GM12878 (cell line): ENCODE measurements at regions not wholly inside any gene's neighbourhood (a gene's known extent, or its start where the extent isn't known, plus 50 kb on each side); places are given as distances from the start of the nearest gene placed in this dataset.

Experiments
- ATAC-seq: fragments of 200-7000 bp; cut with Tn5 transposase; 3 replicates; pipeline ENCODE4 v1.9.1; 2020; ENCODE audit warnings: mild to moderate bottlenecking, moderate library complexity
- BruUV-seq: library from RNA; stranded (reverse); fragments of 400-500 nt; replicated peaks from 2 replicates; lab custom pipeline; 2021; lab: Mats Ljungman, UMichigan
- CTCF ChIA-PET: fragments of 300-600 bp; sonication (Branson Sonifier 250); formaldehyde crosslinking; extraction: SDS; loops from one replicate; lab custom pipeline; 2021; ENCODE audit warnings: inconsistent platforms; lab: Yijun Ruan, JAX
- POLR2A ChIA-PET: fragments of 350-600 bp; formaldehyde crosslinking; extraction: SDS; loops from one replicate; lab custom pipeline; 2021; ENCODE audit warnings: inconsistent platforms; lab: Charles Lee
- RAD21 ChIA-PET: fragments of 300-600 bp; sonication (Branson Sonifier 250); formaldehyde crosslinking; loops from one replicate; lab custom pipeline; 2023; ENCODE audit warnings: antibody characterized with exemption; ENCODE audit not compliant: unreplicated experiment; lab: Charles Lee
- SMC1A ChIA-PET: fragments of 300-600 bp; sonication (Branson Sonifier 250); formaldehyde crosslinking; loops from one replicate; lab custom pipeline; 2023; ENCODE audit not compliant: unreplicated experiment, uncharacterized antibody; lab: Charles Lee
- DNase-seq: peaks from one replicate; pipeline ENCODE4 v3.0.0-alpha.2; 2011; ENCODE audit warnings: low read depth, low spot score
- FAIRE-seq: peaks from 3 replicates; lab custom pipeline; 2011; peaks lifted over from hg19 to GRCh38; lab: Jason Lieb, UNC
- H2AFZ ChIP-seq: 2 replicates; pipeline ENCODE4 v1.6.0; 2011; ENCODE audit warnings: low read depth, low read length, control low read depth; ENCODE audit not compliant: control insufficient read depth
- H3K27ac ChIP-seq: 2 replicates; pipeline ENCODE4 v1.5.1; 2011; ENCODE audit warnings: control low read depth; ENCODE audit not compliant: control insufficient read depth, insufficient read depth
- H3K27me3 ChIP-seq, 2 experiments: replicated peaks in 1 of 2; 2 replicates each; pipeline versions ENCODE4 v1.6.0 to v1.6.1; 2011; ENCODE audit warnings: low read length in 1 of 2; ENCODE audit not compliant: control insufficient read depth in 2 of 2, insufficient read depth in 2 of 2
- H3K36me3 ChIP-seq, 2 experiments: 2 replicates each; pipeline ENCODE4 v1.5.1; 2011; ENCODE audit warnings: low read length in 1 of 2; ENCODE audit not compliant: control insufficient read depth in 2 of 2, insufficient read depth in 2 of 2
- H3K4me1 ChIP-seq: 2 replicates; pipeline ENCODE4 v1.6.1; 2011; ENCODE audit warnings: mild to moderate bottlenecking, low read length, moderate library complexity, mixed read lengths; ENCODE audit not compliant: control insufficient read depth, insufficient read depth
- H3K4me2 ChIP-seq: 2 replicates; pipeline ENCODE4 v1.6.0; 2011; ENCODE audit warnings: control low read depth; ENCODE audit not compliant: control insufficient read depth, insufficient read depth
- H3K4me3 ChIP-seq: fragments of 200-600 bp; sonication (generic); 2 replicates; pipeline ENCODE4 v1.5.1; 2016
- H3K79me2 ChIP-seq: 2 replicates; pipeline ENCODE4 v1.6.0; 2011; ENCODE audit warnings: low read length; ENCODE audit not compliant: control insufficient read depth, insufficient read depth
- H3K9ac ChIP-seq: 2 replicates; pipeline ENCODE4 v1.8.0; 2011; ENCODE audit warnings: low read length, control low read depth, mixed read lengths; ENCODE audit not compliant: control insufficient read depth, insufficient read depth
- H3K9me3 ChIP-seq: replicated peaks from 3 replicates; pipeline ENCODE4 v1.5.1; 2011; ENCODE audit warnings: mild to moderate bottlenecking, low read length; ENCODE audit not compliant: control insufficient read depth, insufficient read depth
- H4K20me1 ChIP-seq: 2 replicates; pipeline ENCODE4 v1.6.0; 2011; ENCODE audit not compliant: control insufficient read depth, insufficient read depth
- ASH2L ChIP-seq: fragments of 300-600, 200-600 bp; sonication (generic); IDR thresholded peaks from 2 replicates; pipeline ENCODE4 v1.6.1; 2017; ENCODE audit warnings: low read depth, mild to moderate bottlenecking, borderline replicate concordance
- EED ChIP-seq: sonication (generic); IDR thresholded peaks from 2 replicates; pipeline ENCODE4 v1.6.1; 2016; ENCODE audit warnings: antibody characterized with exemption, low read depth
- ETV6 ChIP-seq, 2 experiments: fragments of 450-650 bp in 1 of 2; IDR thresholded peaks in 1 of 2; conservative IDR thresholded peaks in 1 of 2; 2 replicates each; pipeline ENCODE4 v1.6.1; 2014; ENCODE audit warnings: antibody characterized with exemption in 1 of 2, borderline replicate concordance in 1 of 2, low read depth in 1 of 2, mild to moderate bottlenecking in 1 of 2, moderate library complexity in 1 of 2
- MYB ChIP-seq: fragments of 150-350 bp; IDR thresholded peaks from 2 replicates; pipeline ENCODE4 v1.6.1; 2014; ENCODE audit warnings: mild to moderate bottlenecking, low read depth, low read length, borderline replicate concordance
- NR2F1 ChIP-seq: fragments of 450-650 bp; conservative IDR thresholded peaks from 2 replicates; pipeline ENCODE4 v1.6.1; 2017; ENCODE audit warnings: mild to moderate bottlenecking
- SIX5 ChIP-seq: IDR thresholded peaks from 2 replicates; pipeline ENCODE4 v1.6.1; 2011; ENCODE audit warnings: mild to moderate bottlenecking, low read depth, low read length, moderate library complexity; ENCODE audit not compliant: severe bottlenecking
- SMARCA5 ChIP-seq: fragments of 450-650 bp; IDR thresholded peaks from 2 replicates; pipeline ENCODE4 v1.6.1; 2017; ENCODE audit warnings: mild to moderate bottlenecking
- SUPT20H ChIP-seq: IDR thresholded peaks from 2 replicates; pipeline ENCODE4 v1.6.1; 2011; ENCODE audit warnings: low read depth, mild to moderate bottlenecking, low read length, moderate library complexity, borderline replicate concordance; ENCODE audit not compliant: control insufficient read depth
- SUZ12 ChIP-seq: fragments of 200-600 bp; sonication (generic); IDR thresholded peaks from one replicate; pipeline ENCODE4 v1.6.1; 2018; ENCODE audit warnings: antibody characterized with exemption, mild to moderate bottlenecking; ENCODE audit not compliant: unreplicated experiment
- WRNIP1 ChIP-seq: IDR thresholded peaks from 2 replicates; pipeline ENCODE4 v1.6.1; 2011; ENCODE audit warnings: low read depth, low read length, improper control_type of control experiment, borderline replicate concordance
- ZNF207 ChIP-seq: fragments of 450-650 bp; IDR thresholded peaks from 2 replicates; pipeline ENCODE4 v1.6.1; 2014; ENCODE audit warnings: antibody characterized with exemption, mild to moderate bottlenecking, borderline replicate concordance
- WGBS: methylation state at CpG from one replicate; pipeline ENCODE4 v1.1.6; 2016; ENCODE audit warnings: low lambda C conversion rate; ENCODE audit not compliant: insufficient replicate concordance, insufficient coverage; ENCODE audit errors: missing lambda C conversion rate; 5-methylcytosine and 5-hydroxymethylcytosine counted together
- in situ Hi-C: fragments of 300-500 bp; cut with MboI; formaldehyde crosslinking; loops from 9 replicates; pipeline ENCODE4 v1.14.3; 2018; ENCODE audit warnings: mixed read lengths
- intact Hi-C: fragments of 100-400 bp; cut with micrococcal nuclease; formaldehyde crosslinking; loops from one replicate; pipeline ENCODE4 v1.14.2; 2022; ENCODE audit not compliant: unreplicated experiment
- TF ChIP-seq, protein P1 (sequence below): fragments of 450-650 bp; IDR thresholded peaks from 2 replicates; pipeline ENCODE4 v1.6.1; 2017; ENCODE audit warnings: mild to moderate bottlenecking
- TF ChIP-seq, protein P2 (sequence below): fragments of 450-650 bp; IDR thresholded peaks from 2 replicates; pipeline ENCODE4 v1.6.1; 2014; ENCODE audit warnings: mild to moderate bottlenecking

DNA sequence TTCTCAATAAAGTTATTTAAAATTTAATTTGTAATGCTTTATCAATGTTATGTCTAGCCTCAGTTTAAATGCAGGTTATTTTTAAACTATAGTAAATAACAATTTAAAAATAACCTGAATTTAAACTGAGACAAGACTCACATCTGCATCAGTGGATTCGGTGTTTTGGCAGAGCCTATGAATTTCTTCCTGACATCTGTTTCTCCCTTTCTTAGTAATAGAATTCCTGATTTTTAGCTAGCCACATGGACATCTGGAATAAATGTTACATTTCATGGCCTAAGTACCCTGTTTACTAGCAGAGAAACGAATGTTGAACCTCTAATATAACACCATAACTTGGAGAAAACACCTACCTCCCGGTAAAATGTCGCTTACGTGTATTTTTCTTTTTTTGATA, 1141.6 kb upstream of the ADGRL2 start:
- no peak overlapping the region for H2AFZ ChIP-seq
- H3K27me3 ChIP-seq: no peaks in the 10 kb centered on the region
- no peak for FAIRE-seq
- no peak for DNase-seq
- ChIA-PET CTCF (no interaction called here), SMC1A (no interaction called here), RAD21 (no interaction called here), POLR2A (no interaction called here)
- in situ Hi-C loops: no loop called here
- H3K79me2 ChIP-seq: no peaks in the 10 kb centered on the region
- ATAC-seq: no peak
- TF ChIP-seq, protein P1, sequence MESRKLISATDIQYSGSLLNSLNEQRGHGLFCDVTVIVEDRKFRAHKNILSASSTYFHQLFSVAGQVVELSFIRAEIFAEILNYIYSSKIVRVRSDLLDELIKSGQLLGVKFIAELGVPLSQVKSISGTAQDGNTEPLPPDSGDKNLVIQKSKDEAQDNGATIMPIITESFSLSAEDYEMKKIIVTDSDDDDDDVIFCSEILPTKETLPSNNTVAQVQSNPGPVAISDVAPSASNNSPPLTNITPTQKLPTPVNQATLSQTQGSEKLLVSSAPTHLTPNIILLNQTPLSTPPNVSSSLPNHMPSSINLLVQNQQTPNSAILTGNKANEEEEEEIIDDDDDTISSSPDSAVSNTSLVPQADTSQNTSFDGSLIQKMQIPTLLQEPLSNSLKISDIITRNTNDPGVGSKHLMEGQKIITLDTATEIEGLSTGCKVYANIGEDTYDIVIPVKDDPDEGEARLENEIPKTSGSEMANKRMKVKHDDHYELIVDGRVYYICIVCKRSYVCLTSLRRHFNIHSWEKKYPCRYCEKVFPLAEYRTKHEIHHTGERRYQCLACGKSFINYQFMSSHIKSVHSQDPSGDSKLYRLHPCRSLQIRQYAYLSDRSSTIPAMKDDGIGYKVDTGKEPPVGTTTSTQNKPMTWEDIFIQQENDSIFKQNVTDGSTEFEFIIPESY: no peak
- TF ChIP-seq SUPT20H (no peak), NR2F1 (no peak), MYB (no peak), SUZ12 (no peak)
- H3K27ac ChIP-seq: no peak overlapping the region
- no peak overlapping the region for H3K9ac ChIP-seq
- no peaks in the 10 kb centered on the region for H3K36me3 ChIP-seq
- no peak overlapping the region for H3K4me2 ChIP-seq
- no peaks in the 10 kb centered on the region; the same call in 1 of the 2 replicates for H3K4me1 ChIP-seq
- H3K9me3 ChIP-seq: no peaks in the 10 kb centered on the region
- H4K20me1 ChIP-seq: no peaks in the 10 kb centered on the region
- 62% methylated on average over 5 of the region's 5 CpGs for WGBS
- no peak overlapping the region for H3K4me3 ChIP-seq
- intact Hi-C loops: no loop called here
- BruUV-seq: no TSS peak

- Histone ChIP-seq H3K9me3 (no peaks in the 10 kb centered on the region), H3K4me1 (no peaks in the 10 kb centered on the region; the same call in 1 of the 2 replicates), H4K20me1 (no peaks in the 10 kb centered on the region), H3K27ac (no peak overlapping the region), H3K79me2 (no peaks in the 10 kb centered on the region), H3K36me3 (no peaks in the 10 kb centered on the region), H3K4me2 (no peak overlapping the region), H3K4me3 (no peak overlapping the region), H2AFZ (no peak overlapping the region), H3K27me3 (no peaks in the 10 kb centered on the region), H3K9ac (no peak overlapping the region)
- in situ Hi-C loops (no loop called here), intact Hi-C loops (no loop called here)
- TF ChIP-seq SMARCA5 (no peak), WRNIP1 (no peak), ZNF207 (no peak), ASH2L (no peak), EED (no peak), ETV6 (conservative IDR thresholded peaks at IDR 0.05 in 1 of 2, IDR thresholded peaks at IDR 0.05 in 1 of 2; ENCODE audit: borderline replicate concordance in 1 of 2, low read depth in 1 of 2) (no peak), SIX5 (no peak)
- TF ChIP-seq, protein P2, sequence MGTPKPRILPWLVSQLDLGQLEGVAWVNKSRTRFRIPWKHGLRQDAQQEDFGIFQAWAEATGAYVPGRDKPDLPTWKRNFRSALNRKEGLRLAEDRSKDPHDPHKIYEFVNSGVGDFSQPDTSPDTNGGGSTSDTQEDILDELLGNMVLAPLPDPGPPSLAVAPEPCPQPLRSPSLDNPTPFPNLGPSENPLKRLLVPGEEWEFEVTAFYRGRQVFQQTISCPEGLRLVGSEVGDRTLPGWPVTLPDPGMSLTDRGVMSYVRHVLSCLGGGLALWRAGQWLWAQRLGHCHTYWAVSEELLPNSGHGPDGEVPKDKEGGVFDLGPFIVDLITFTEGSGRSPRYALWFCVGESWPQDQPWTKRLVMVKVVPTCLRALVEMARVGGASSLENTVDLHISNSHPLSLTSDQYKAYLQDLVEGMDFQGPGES: no peak
- FAIRE-seq: no peak
- no TSS peak for BruUV-seq
- DNase-seq: no peak
- no peak for ATAC-seq
- ChIA-PET RAD21 (no interaction called here), CTCF (interaction anchor here (0.6 kb wide), 1 partner anchor 762 kb away, joined by 3 read pairs; no protein-coding TSS in a partner anchor), SMC1A (no interaction called here), POLR2A (no interaction called here)
- 74% methylated on average over 1 of the region's 1 CpG for WGBS
Observed at GRCh38 chr1:80657707-80658106, 1143.0 kb upstream of the ADGRL2 start.
